HepG2 (cell line): ENCODE measurements at regions not wholly inside any gene's neighbourhood (a gene's known extent, or its start where the extent isn't known, plus 50 kb on each side); places are given as distances from the start of the nearest gene placed in this dataset.
A peak's percentile ranks its signal among the peaks of the same experiment; 100 is the strongest.

Experiments
- ARNT ChIP-seq: fragments of 450-650 bp; IDR thresholded peaks from 2 replicates; pipeline ENCODE4 v1.6.1; 2017
- CENPT ChIP-seq: sonication (generic); formaldehyde crosslinking; IDR thresholded peaks from 2 replicates; pipeline ENCODE4 v1.8.0; 2022; ENCODE audit warnings: low read depth, mild to moderate bottlenecking, moderate library complexity, missing genetic modification reagents
- CERS6 ChIP-seq: sonication (generic); formaldehyde crosslinking; IDR thresholded peaks from 2 replicates; pipeline ENCODE4 v1.5.0; 2020; ENCODE audit warnings: missing genetic modification reagents
- FLYWCH1 ChIP-seq: sonication (generic); formaldehyde crosslinking; IDR thresholded peaks from 2 replicates; pipeline ENCODE4 v1.8.1; 2023; ENCODE audit warnings: mild to moderate bottlenecking, missing genetic modification reagents
- JUN ChIP-seq: sonication (generic); formaldehyde crosslinking; IDR thresholded peaks from 2 replicates; pipeline ENCODE4 v1.4.0; 2020; ENCODE audit warnings: mild to moderate bottlenecking, missing genetic modification reagents
- KDM6A ChIP-seq: IDR thresholded peaks from 2 replicates; pipeline ENCODE4 v1.6.1; 2016; ENCODE audit warnings: low read depth
- MIER3 ChIP-seq: IDR thresholded peaks from 2 replicates; pipeline ENCODE4 v1.6.1; 2016; ENCODE audit warnings: missing compliant biosample characterization, borderline replicate concordance
- MTF2 ChIP-seq: sonication (generic); formaldehyde crosslinking; IDR thresholded peaks from 2 replicates; pipeline ENCODE4 v1.5.0; 2020; ENCODE audit warnings: missing genetic modification reagents, borderline replicate concordance
- PLRG1 ChIP-seq: fragments of 450-650 bp; conservative IDR thresholded peaks from 2 replicates; pipeline ENCODE4 v1.6.1; 2016
- PPARG ChIP-seq: conservative IDR thresholded peaks from 2 replicates; pipeline ENCODE4 v1.6.1; 2016; ENCODE audit warnings: missing biosample characterization, missing genetic modification reagents
- SOX6 ChIP-seq, 2 experiments: fragments of 450-650 bp in 1 of 2; sonication (generic) in 1 of 2; formaldehyde crosslinking in 1 of 2; IDR thresholded peaks; 2 replicates each; pipeline versions ENCODE4 v1.4.0 to v1.6.1; 2017 to 2020; ENCODE audit warnings: antibody characterized with exemption in 1 of 2, mild to moderate bottlenecking in 1 of 2, missing genetic modification reagents in 1 of 2
- SP2 ChIP-seq: sonication (generic); formaldehyde crosslinking; IDR thresholded peaks from 2 replicates; pipeline ENCODE4 v1.5.1; 2020; ENCODE audit warnings: mild to moderate bottlenecking, missing genetic modification reagents
- SRSF9 ChIP-seq: fragments of 200-400 bp; formaldehyde crosslinking; IDR thresholded peaks from 2 replicates; pipeline ENCODE4 v1.6.1; 2018; ENCODE audit warnings: borderline replicate concordance, mild to moderate bottlenecking, low read depth, low read length; ENCODE audit not compliant: insufficient read depth, poor library complexity, severe bottlenecking
- ZMAT3 ChIP-seq: sonication (generic); formaldehyde crosslinking; conservative IDR thresholded peaks from 2 replicates; pipeline ENCODE4 v1.7.0; 2021; ENCODE audit warnings: missing genetic modification reagents
- ZMYM4 ChIP-seq: sonication (generic); formaldehyde crosslinking; IDR thresholded peaks from 2 replicates; pipeline ENCODE4 v1.8.1; 2023; ENCODE audit warnings: mild to moderate bottlenecking, missing genetic modification reagents
- ZNF18 ChIP-seq: sonication (generic); formaldehyde crosslinking; IDR thresholded peaks from 2 replicates; pipeline ENCODE4 v1.8.0; 2022; ENCODE audit warnings: mild to moderate bottlenecking, missing genetic modification reagents; ENCODE audit not compliant: insufficient replicate concordance
- ZNF33B ChIP-seq: sonication (generic); formaldehyde crosslinking; IDR thresholded peaks from 2 replicates; pipeline ENCODE4 v1.5.1; 2020; ENCODE audit warnings: mild to moderate bottlenecking, missing genetic modification reagents
- ZNF512B ChIP-seq: sonication (generic); formaldehyde crosslinking; IDR thresholded peaks from 2 replicates; pipeline ENCODE4 v1.5.1; 2020; ENCODE audit warnings: missing genetic modification reagents, mild to moderate bottlenecking, borderline replicate concordance
- ZNF552 ChIP-seq: sonication (generic); formaldehyde crosslinking; IDR thresholded peaks from 2 replicates; pipeline ENCODE4 v1.9.0; 2022; ENCODE audit warnings: missing genetic modification reagents, mild to moderate bottlenecking, borderline replicate concordance
- ZNF724P ChIP-seq: sonication (generic); formaldehyde crosslinking; IDR thresholded peaks from 2 replicates; pipeline ENCODE4 v1.8.0; 2022; ENCODE audit warnings: missing genetic modification reagents, borderline replicate concordance

- TF ChIP-seq SOX6 (IDR thresholded peaks at IDR 0.05), result no peak
- TF ChIP-seq SOX6 (CRISPR knock-in tag; IDR thresholded peaks at IDR 0.05), result peak; percentile 84
- TF ChIP-seq FLYWCH1 (CRISPR knock-in tag), result peak; percentile 19; the same call in 1 of the 2 replicates
- peak; percentile 59 for TF ChIP-seq ZNF18 (CRISPR knock-in tag)
- no peak; the same call in 1 of the 2 replicates for TF ChIP-seq PPARG (CRISPR knock-in tag)
- peak; percentile 89 for TF ChIP-seq ZMYM4 (CRISPR knock-in tag)
- no peak for TF ChIP-seq ZNF724P (CRISPR knock-in tag)
- no peak for TF ChIP-seq SRSF9
- TF ChIP-seq KDM6A, result no peak
- no peak for TF ChIP-seq MIER3 (CRISPR knock-in tag)
- TF ChIP-seq ZNF552, result no peak
- 0 out of 2 replicates have a peak, but pooled peaks have one; percentile 84 for TF ChIP-seq ZMAT3 (CRISPR knock-in tag)
- peak; percentile 81; the same call in 1 of the 2 replicates for TF ChIP-seq CENPT (CRISPR knock-in tag)
- no peak for TF ChIP-seq SP2
- peak; percentile 77; the same call in 1 of the 2 replicates for TF ChIP-seq ZNF33B (CRISPR knock-in tag)
- TF ChIP-seq JUN (CRISPR knock-in tag), result peak; percentile 90
- TF ChIP-seq ZNF512B (CRISPR knock-in tag), result no peak; the same call in 1 of the 2 replicates
- TF ChIP-seq CERS6 (CRISPR knock-in tag), result no peak
- TF ChIP-seq ARNT, result no peak
- TF ChIP-seq PLRG1, result no peak
- TF ChIP-seq MTF2, result no peak; the same call in 1 of the 2 replicates
Measured at GRCh38 chr6:26285143-26286134, 79.6 kb upstream of the BTN3A2 start (continued).
